ENCODE measurements at regions not wholly inside any gene's neighbourhood (a gene's known extent, or its start where the extent isn't known, plus 50 kb on each side); places are given as distances from the start of the nearest gene placed in this dataset.

GRCh38 chr15:25623708-25624107 lies 184.9 kb upstream of the UBE3A start:
- Histone ChIP-seq H3K23me2 (ENCODE audit: low read depth, low read length) (no peaks in the 10 kb centered on the region), H2AFZ (ENCODE audit: low read length) (no peak overlapping the region), H4K5ac (ENCODE audit: insufficient read length, low read depth, low read length) (no peak overlapping the region), H3K79me2 (ENCODE audit: control insufficient read depth in 1 of 2, insufficient read depth in 2 of 2, low read length in 2 of 2) (no peaks in the 10 kb centered on the region), H2BK5ac (ENCODE audit: low read depth, low read length) (no peak overlapping the region), H3K56ac (replicated peaks; ENCODE audit: insufficient read length, low read depth, low read length) (no peak overlapping the region), H4K91ac (replicated peaks; ENCODE audit: insufficient read length, low read length) (no peak overlapping the region), H3K27ac (ENCODE audit: low read depth, low read length) (no peak overlapping the region), H4K8ac (ENCODE audit: extremely low read depth, insufficient read depth, low read length) (no peak overlapping the region), H2BK12ac (ENCODE audit: low read depth, low read length) (no peak overlapping the region), H3K27me3 (replicated peaks in 1 of 4; ENCODE audit: control insufficient read depth in 3 of 4, extremely low read depth in 1 of 4, insufficient read depth in 3 of 4, low read length in 3 of 4) (no peaks in the 10 kb centered on the region), H3K4me1 (replicated peaks in 1 of 4; ENCODE audit: control insufficient read depth in 3 of 4, insufficient read depth in 4 of 4, low read length in 3 of 4) (no peaks in the 10 kb centered on the region), H3K18ac (ENCODE audit: extremely low read depth, low read length) (no peak overlapping the region), H3K14ac (ENCODE audit: insufficient read length) (no peak overlapping the region), H2BK20ac (ENCODE audit: low read length) (no peak overlapping the region), H4K20me1 (replicated peaks in 1 of 2; ENCODE audit: control insufficient read depth in 1 of 2, insufficient read depth in 2 of 2, low read length in 2 of 2) (no peaks in the 10 kb centered on the region), H2BK15ac (ENCODE audit: low read length) (no peak overlapping the region; the same call in 1 of the 2 replicates), H3K4me3 (ENCODE audit: extremely low read depth in 1 of 4, insufficient read depth in 2 of 4, low read depth in 3 of 4, low read length in 4 of 4) (no peak overlapping the region), H2BK120ac (replicated peaks; ENCODE audit: low read depth, low read length) (no peak overlapping the region), H2AK5ac (ENCODE audit: low read depth, low read length) (no peak overlapping the region), H3K9me3 (ENCODE audit: insufficient read depth in 2 of 2, low read depth in 1 of 2, low read length in 1 of 2) (no peaks in the 10 kb centered on the region), H3K79me1 (ENCODE audit: low read depth, low read length) (no peaks in the 10 kb centered on the region), H3K23ac (ENCODE audit: insufficient read length) (no peak overlapping the region), H3K9ac (replicated peaks in 1 of 4; ENCODE audit: extremely low read depth in 1 of 4, low read depth in 3 of 4, low read length in 3 of 4) (no peak overlapping the region), H3K36me3 (ENCODE audit: control insufficient read depth in 2 of 4, insufficient read depth in 4 of 4, low read length in 3 of 4) (no peaks in the 10 kb centered on the region), H3K4me2 (ENCODE audit: insufficient read depth in 1 of 2, low read depth in 2 of 2, low read length in 2 of 2) (no peak overlapping the region), H3K4ac (replicated peaks; ENCODE audit: insufficient read length, low read depth, low read length) (no peak overlapping the region)
- ChIA-PET CTCF (ENCODE audit: partially characterized antibody) (interaction anchor here (0.6 to 1.2 kb wide), 4 partner anchors 15 to 66 kb away, joined by 3 to 5 read pairs (median 3); no protein-coding TSS in a partner anchor), POLR2A (ENCODE audit: partially characterized antibody) (no interaction called here)
- DNase-seq (ENCODE audit: low read depth in 1 of 2, low spot score in 2 of 2) (no peak), FAIRE-seq (no peak)
- 74% methylated on average over 5 of the region's 5 CpGs; no CpG with 5 or more reads in 1 of the 2 experiments for WGBS, 2 experiments (ENCODE audit: extremely low coverage in 1 of 2, insufficient coverage in 1 of 2, insufficient read length in 1 of 2, insufficient replicate concordance in 2 of 2, low coverage in 1 of 2, low lambda C conversion rate in 2 of 2, missing lambda C conversion rate in 1 of 2)
- TF ChIP-seq CTCF (IDR thresholded peaks at IDR 0.05; ENCODE audit: control extremely low read depth in 1 of 3, insufficient read depth in 1 of 3, low read depth in 1 of 3, low read length in 3 of 3) (no peak), RXRA (IDR thresholded peaks at IDR 0.05; ENCODE audit: insufficient read depth, low read depth, low read length) (no peak), RFX5 (IDR thresholded peaks at IDR 0.05; ENCODE audit: borderline replicate concordance, low read depth, low read length) (no peak), GABPA (IDR thresholded peaks at IDR 0.05; ENCODE audit: borderline replicate concordance, insufficient read depth, low read length) (no peak), SIX5 (IDR thresholded peaks at IDR 0.05; ENCODE audit: low read depth, low read length) (no peak), CTBP2 (IDR thresholded peaks at IDR 0.05; ENCODE audit: borderline replicate concordance, insufficient read depth, insufficient read length, low read length) (no peak), CEBPB (IDR thresholded peaks at IDR 0.05; ENCODE audit: low read depth, low read length) (no peak), CREB1 (IDR thresholded peaks at IDR 0.05) (no peak)
